HG03442 (cell line): ENCODE measurements at regions not wholly inside any gene's neighbourhood (a gene's known extent, or its start where the extent isn't known, plus 50 kb on each side); places are given as distances from the start of the nearest gene placed in this dataset.
"Not testable (repeated sequence)": the region's sequence is repeated elsewhere in the genome, so short reads cannot be mapped to it uniquely, and the experiment has no call there.

Experiments
- ATAC-seq: cut with Tn5 transposase; IDR thresholded peaks from one replicate; pipeline ENCODE4 v1.9.1; 2021; ENCODE audit warnings: mild to moderate bottlenecking, moderate library complexity; ENCODE audit not compliant: unreplicated experiment

DNA sequence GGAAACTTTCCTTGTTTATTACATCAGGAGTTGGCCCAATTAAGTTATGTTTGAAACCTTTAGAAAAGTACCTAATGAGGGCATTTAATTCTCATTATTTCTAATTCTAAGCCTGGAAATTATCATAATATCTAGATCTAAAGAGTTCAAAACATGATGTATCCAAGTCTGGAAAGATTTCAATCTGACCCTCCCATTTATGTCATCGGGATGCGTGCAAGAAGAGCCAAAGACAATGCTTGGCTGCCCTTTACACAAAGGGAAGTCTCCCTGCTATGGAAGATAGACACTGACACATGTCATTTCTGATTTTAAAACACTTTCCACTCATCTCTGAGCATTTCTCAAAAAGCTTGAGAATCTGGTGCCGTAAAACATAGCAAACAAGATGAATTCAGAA, 222.4 kb downstream of the ANTXR2 start:
- ATAC-seq = no peak

DNA sequence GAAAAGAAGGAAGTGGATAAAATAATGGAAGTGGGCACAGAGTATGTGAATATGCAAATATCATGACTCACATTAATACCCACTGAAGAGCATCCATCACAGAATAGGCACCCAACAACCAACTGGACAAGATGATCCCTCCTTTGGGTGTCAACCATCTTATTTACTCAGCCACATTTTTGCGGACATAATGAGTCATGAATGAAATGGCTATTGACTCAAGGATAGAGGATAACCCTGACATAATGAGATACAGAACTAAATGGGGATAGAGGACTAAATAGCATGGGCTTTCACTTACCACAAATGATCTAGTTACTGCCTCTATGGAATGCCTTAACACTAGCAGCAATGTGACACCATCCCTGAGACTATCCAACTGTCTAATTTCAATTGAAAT, 224.7 kb downstream of the ANTXR2 start:
- no peak for ATAC-seq

DNA sequence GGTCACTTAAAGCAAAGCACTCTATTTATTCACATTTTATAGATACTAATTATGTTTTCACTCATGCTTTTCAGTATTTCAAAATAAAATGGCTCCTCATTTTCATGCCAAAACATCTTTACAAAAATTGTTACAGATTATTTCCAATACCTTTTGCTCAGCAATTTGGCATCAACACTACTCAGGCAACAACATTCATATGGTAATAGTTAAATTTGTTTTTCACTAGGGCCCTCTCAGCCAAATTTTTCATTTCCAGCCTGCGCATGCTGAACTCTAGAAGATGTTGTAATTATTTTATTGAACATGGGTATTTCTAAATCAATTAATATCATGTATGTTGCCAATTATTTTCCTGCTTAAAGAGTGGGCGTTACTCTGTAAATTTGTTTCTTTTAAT, 225.6 kb downstream of the ANTXR2 start:
- ATAC-seq = no peak

- ATAC-seq = no peak
These were observed 230.9 kb downstream of the ANTXR2 start for GRCh38 chr4:79842162-79842561.

DNA sequence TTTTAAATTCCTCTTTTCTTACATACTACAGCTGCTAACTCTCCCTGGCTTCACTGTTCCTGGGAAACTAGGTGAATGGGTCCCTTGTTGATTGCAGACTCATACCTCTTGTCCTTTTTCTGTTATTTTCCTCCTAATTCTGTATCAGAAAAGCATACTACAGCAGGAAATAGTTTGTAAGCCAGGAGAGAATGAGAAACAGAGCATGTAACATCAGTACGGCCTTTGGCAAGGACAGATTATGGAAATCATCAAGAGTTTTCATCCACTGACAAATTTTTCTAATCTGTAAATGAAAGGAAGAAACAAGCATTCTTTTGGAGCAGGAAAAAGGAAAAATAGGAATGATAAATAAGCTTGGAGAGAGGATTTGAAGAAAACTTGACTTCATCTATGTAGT, 239.2 kb downstream of the ANTXR2 start:
- ATAC-seq = no peak

DNA sequence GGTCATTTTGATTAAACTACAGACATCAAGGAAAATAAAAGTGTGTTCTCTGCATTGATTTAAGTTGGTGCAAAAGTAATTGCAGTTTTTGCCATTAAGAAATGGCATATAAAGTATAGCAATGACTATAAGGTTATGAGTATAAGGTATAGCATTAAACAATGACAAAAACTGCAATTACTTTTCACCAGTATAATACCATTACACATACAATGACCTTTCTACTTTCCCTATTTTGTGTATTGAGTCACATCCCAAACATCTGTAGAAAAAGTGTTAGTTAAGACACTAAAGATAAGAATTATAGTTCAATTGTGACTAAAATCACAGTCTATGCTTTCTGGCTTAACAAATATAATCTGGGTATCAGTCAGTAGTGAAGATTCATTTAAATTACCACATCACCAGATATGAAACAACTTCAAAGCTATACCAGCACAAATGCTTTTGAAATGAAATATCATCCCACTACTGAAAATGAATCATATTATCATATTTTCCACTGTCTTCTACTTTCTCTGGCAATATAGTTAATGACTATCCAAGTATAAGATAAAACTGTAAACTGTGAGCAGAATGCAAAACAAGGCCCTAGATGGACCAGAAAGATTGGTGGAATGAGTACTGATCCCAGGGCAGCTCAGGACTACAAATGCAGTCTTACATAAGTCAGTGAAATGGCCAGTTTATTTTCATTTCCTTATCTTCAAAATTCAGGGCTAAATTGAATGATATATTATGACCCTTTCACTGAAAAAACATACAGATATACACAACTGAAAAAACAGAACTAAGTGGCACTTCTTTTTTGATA, 241.1 kb downstream of the ANTXR2 start:
- ATAC-seq = no peak

DNA sequence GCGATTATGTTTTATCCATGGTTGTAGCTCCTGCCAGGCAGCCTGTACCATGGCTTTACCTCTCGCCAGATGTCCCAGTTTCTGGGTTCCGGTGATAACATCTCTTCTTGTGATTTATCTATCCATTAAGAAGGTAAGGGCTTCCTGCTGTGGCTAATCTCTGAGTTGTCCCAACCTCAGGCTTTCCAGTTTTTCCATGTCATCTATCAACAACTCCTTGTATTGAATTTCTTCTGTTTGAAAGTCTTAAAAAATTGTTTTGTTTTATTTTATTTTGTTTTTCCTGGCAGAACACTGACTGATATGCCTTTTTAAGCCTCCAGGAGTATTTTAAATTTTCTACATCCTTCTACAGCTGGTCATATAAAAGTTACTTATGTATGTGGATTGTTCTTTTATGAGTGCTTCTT, 241.9 kb downstream of the ANTXR2 start:
- no peak for ATAC-seq

DNA sequence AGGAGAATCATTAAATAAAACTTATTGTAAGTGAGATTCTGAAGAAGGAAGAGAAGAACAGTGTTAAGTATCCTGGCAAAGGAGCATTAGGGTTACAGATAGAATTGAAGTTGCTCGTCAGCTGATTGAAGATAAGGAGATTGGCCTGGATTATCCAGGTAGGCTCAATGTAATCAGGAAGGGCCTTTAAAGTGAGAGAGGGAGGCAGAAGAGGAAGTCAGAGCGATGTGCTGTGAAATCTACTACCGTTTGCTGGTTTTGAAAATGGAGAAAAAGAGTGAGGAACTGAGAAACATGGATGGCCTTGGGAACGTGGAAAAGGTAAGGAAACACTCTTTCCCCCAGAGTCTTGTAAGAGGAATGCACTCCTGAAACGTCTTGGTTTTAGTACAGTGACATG, 245.7 kb downstream of the ANTXR2 start:
- no peak for ATAC-seq

- ATAC-seq = no peak
These were observed 249.8 kb downstream of the ANTXR2 start for GRCh38 chr4:79823148-79823763.

- ATAC-seq = peak; percentile 59
These were observed 252.6 kb downstream of the ANTXR2 start for GRCh38 chr4:79820427-79820826.

- ATAC-seq = not testable (repeated sequence)
These were observed 265.1 kb downstream of the ANTXR2 start for GRCh38 chr4:79807933-79808332.

DNA sequence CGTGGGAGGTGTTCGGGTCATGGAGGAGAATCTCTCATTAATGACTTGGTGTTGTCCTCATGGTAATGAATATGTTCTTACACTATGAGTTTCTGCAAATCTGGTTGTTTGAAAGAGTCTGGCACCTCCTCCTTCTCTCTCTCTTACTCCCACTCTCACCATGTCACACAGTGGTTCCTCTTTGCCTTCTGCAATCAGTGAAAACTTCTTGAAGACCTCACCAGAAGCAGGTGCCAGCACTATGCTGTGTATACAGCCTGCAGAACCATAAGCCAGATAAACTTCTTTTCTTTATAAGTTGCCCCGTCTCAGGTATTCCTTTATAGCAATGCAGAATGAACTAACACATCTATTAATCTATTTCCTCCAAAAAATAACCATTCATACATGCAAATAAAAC, 275.0 kb downstream of the ANTXR2 start:
- no peak for ATAC-seq

DNA sequence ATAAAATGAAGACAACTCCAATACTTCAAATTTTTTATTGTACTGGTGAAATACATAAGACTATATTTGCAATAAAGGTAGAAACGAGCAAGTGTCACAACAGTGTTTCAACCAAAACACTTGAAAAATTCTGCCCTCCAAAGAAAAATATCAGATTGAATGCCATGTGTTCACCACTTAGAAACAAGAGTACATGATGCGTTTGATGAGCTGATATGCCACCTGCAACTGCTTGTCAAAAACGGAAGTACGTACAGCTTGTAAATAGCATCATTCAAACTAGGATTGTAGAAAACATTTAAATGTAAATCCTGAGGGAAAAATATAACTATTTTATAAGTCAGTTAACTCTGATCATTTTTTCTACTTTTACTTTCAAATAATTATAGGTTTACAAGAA, 276.1 kb downstream of the ANTXR2 start:
- no peak for ATAC-seq

DNA sequence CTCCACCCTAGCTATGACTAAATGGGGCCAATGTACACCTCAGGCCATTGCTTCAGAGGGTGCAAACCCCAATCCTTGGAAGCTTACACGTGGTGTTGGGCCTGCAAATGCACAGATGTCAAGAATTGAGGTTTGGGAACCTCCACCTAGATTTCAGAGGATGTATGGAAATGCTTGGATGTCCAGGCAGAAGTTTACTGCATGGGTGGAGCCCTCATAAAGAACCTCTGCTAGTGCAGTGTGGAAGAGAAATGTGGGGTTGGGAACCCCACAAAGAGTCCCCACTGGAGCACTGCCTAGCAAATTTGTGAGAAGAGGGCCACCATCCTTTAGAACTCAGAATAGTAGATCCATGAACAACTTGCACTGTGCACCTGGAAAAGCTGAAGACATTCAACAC, 284.1 kb downstream of the ANTXR2 start:
- ATAC-seq = no peak

GRCh38 chr4:79780129-79780528, 292.9 kb downstream of the ANTXR2 start:
- ATAC-seq = no peak

- ATAC-seq = no peak
These were observed 300.5 kb downstream of the ANTXR2 start for GRCh38 chr4:79772510-79772909.

DNA sequence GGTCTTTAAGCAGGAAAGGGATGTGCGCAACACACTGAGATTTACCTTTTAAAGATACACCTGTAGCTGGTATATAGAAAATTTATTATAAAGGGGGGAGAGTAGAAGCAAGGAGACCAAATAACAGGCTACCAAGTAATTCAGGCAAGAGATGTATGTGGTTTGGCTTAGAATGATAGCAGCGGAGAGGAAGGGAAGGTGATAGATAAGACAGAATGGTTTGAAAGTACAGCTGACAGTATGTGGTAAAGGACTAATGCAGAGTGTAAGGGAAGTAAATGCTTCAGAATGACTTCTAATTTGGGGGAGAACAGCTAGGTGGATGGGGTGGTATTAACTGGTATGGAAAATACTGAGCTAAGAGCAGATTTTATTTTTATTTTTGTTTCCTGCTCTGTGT, 308.9 kb downstream of the ANTXR2 start:
- ATAC-seq = no peak

DNA sequence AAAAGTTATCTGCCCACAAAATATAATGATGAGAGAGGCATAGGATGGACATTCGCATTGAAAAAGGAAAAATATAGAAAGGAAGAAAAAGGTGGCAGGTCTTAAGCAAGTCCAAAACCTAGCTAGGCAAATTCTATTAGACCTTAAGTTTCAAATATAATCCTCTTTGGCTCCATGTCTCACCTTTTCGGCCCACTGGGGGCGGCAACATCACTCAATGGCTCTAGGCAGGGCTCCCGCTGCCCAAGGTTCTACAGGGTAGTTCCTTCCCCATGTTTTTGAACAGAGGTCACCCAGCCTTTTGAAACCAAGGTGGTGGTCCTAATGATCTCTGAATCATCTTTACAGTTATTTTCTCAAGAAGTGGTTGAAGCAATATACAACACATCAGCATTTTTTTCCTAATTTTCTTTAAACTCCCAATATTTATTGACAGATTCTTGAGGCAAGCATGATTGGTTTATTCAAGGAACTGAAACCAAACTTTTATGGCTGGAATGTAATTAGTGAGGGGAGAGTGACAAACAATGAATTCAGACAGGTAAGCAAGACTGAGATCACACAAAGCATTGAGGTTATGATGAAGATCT, 309.4 kb downstream of the ANTXR2 start:
- ATAC-seq = no peak

DNA sequence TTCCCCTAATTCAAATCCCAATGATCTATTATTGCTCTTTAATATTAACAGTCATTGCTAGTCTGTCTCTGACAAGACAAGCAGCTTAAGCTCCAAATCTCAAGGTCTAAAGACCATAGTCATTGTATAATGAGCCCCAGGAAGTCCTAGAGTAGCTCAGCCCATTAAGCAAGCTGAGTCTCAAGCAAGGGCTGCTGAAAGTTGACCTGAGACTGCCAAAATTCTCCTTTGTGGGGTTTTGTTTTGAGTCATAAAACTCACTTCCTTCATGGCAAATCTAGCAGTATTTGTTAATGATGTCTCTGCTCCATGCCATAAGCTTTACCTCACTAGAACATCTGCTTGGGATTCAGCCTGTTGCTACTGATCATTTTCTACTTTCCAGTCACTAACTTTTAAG, 313.2 kb downstream of the ANTXR2 start:
- ATAC-seq = no peak

- ATAC-seq = no peak
These were observed 315.4 kb downstream of the ANTXR2 start for GRCh38 chr4:79757600-79757999.

GRCh38 chr4:79756140-79756895, 316.7 kb downstream of the ANTXR2 start:
- ATAC-seq = no peak

GRCh38 chr4:79748835-79749234, 324.2 kb downstream of the ANTXR2 start:
- ATAC-seq = no peak
